ENCODE measurements at regions not wholly inside any gene's neighbourhood (a gene's known extent, or its start where the extent isn't known, plus 50 kb on each side); places are given as distances from the start of the nearest gene placed in this dataset.

GRCh38 chr2:16077601-16078000 lies 137.3 kb downstream of the MYCN start:
- no peaks in the 10 kb centered on the region for H3K9me3 ChIP-seq (ENCODE audit: insufficient read depth, low read depth, low read length)
- no peaks in the 10 kb centered on the region for H3K27me3 ChIP-seq (ENCODE audit: insufficient read depth, low read length, poor library complexity, severe bottlenecking)
- no peak overlapping the region for H3K9ac ChIP-seq (ENCODE audit: low read depth, low read length, poor library complexity, severe bottlenecking)
- H3K4me3 ChIP-seq (ENCODE audit: low read length, poor library complexity, severe bottlenecking), result no peak overlapping the region
- no peaks in the 10 kb centered on the region for H3K9me2 ChIP-seq (replicated peaks; ENCODE audit: low read depth, low read length)
- H3F3A ChIP-seq (ENCODE audit: low read depth), result no peaks in the 10 kb centered on the region
- no peaks in the 10 kb centered on the region for H3K79me2 ChIP-seq (ENCODE audit: insufficient read depth, low read length)
- H4K20me1 ChIP-seq (ENCODE audit: insufficient read depth, low read length, poor library complexity, severe bottlenecking), result no peaks in the 10 kb centered on the region
- TF ChIP-seq CTCF (conservative IDR thresholded peaks at IDR 0.05; ENCODE audit: low read length), result no peak
- no peak for TF ChIP-seq EZH2phosphoT487 (IDR thresholded peaks at IDR 0.05; ENCODE audit: borderline replicate concordance)
- H3K4me1 ChIP-seq (ENCODE audit: insufficient read depth, low read length, poor library complexity, severe bottlenecking), result no peaks in the 10 kb centered on the region
- no peaks in the 10 kb centered on the region for H3K36me3 ChIP-seq (ENCODE audit: insufficient read depth, low read length)
- H2AFZ ChIP-seq (ENCODE audit: low read length), result no peak overlapping the region
- no peak overlapping the region for H3K4me2 ChIP-seq (ENCODE audit: low read depth, low read length, poor library complexity, severe bottlenecking)

DNA sequence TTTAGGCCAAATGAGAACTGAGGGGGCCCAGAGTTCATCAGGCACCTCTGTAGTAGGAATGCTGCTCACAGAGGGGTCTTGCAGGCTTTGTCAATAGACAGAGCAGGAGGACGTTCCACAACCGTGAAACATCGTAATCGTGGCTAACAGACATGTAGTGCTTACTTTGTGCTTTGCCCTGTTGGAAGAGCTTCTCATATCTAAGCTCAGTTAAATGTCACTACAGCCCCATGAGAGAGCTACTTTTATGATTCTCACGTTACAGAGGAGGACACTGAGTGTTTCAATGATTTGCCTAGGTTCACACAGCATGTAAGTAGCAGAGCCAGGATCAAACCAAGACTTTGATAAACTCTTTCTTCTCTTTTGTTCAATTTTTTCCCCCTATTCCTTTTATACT lies 136.6 kb downstream of the MYCN start:
- Histone ChIP-seq H3K36me3 (ENCODE audit: insufficient read depth, low read length) (no peaks in the 10 kb centered on the region), H3K79me2 (ENCODE audit: insufficient read depth, low read length) (no peaks in the 10 kb centered on the region), H3K4me3 (ENCODE audit: low read length, poor library complexity, severe bottlenecking) (no peak overlapping the region), H4K20me1 (ENCODE audit: insufficient read depth, low read length, poor library complexity, severe bottlenecking) (no peaks in the 10 kb centered on the region), H3K4me2 (ENCODE audit: low read depth, low read length, poor library complexity, severe bottlenecking) (no peak overlapping the region), H3K9ac (ENCODE audit: low read depth, low read length, poor library complexity, severe bottlenecking) (no peak overlapping the region), H3K9me2 (replicated peaks; ENCODE audit: low read depth, low read length) (no peaks in the 10 kb centered on the region), H3K27me3 (ENCODE audit: insufficient read depth, low read length, poor library complexity, severe bottlenecking) (no peaks in the 10 kb centered on the region), H2AFZ (ENCODE audit: low read length) (no peak overlapping the region), H3F3A (ENCODE audit: low read depth) (no peaks in the 10 kb centered on the region), H3K9me3 (ENCODE audit: insufficient read depth, low read depth, low read length) (no peaks in the 10 kb centered on the region), H3K4me1 (ENCODE audit: insufficient read depth, low read length, poor library complexity, severe bottlenecking) (no peaks in the 10 kb centered on the region)
- TF ChIP-seq EZH2phosphoT487 (IDR thresholded peaks at IDR 0.05; ENCODE audit: borderline replicate concordance) (no peak), CTCF (conservative IDR thresholded peaks at IDR 0.05; ENCODE audit: low read length) (no peak)

DNA sequence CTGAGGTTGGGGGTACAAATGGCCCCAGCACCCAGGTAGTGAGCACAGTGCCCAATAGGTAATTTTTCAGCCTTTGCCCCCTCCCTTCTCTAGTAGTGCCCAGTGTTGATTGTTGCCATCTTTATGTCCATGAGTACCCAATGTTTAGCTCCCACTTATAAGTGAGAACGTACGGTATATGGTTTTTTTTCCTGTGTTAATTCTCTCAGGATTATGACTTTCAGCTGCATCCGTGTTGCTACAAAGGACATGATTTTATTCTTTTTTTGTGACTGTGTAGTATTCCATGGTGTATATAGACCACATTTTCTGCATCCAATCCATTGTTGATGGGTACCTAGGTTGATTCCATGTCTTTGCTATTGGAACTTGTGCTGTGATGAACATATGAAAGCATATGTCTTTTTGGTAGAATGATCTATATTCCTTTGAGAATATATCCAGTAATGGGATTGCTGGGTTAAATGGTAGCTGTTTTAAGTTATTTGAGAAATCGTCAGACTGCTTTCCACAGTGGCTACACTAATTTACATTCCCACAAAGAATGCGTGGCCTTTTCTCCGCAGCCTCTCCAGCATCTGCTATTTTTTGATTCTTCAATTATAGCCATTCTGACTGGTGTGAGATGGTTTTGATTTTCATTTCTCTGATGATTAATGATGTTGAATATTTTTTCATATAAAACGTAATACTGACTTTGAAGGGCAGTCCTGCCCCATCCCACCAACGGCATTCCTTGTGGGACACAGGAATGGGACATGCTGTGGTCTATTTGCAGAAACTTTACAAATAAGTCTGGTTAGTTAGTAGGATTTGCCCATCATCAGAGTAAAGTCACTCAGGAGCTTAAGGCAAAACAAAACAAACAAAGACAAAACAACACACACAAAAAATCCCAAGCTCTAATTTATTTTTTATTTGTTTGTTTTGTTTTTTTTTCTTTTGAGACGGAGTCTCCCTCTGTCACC lies 135.0 kb downstream of the MYCN start:
- Histone ChIP-seq H3K9me3 (ENCODE audit: insufficient read depth, low read depth, low read length) (no peaks in the 10 kb centered on the region), H3F3A (ENCODE audit: low read depth) (no peaks in the 10 kb centered on the region), H3K27me3 (ENCODE audit: insufficient read depth, low read length, poor library complexity, severe bottlenecking) (no peaks in the 10 kb centered on the region), H3K4me1 (ENCODE audit: insufficient read depth, low read length, poor library complexity, severe bottlenecking) (no peaks in the 10 kb centered on the region), H2AFZ (ENCODE audit: low read length) (no peak overlapping the region), H3K9ac (ENCODE audit: low read depth, low read length, poor library complexity, severe bottlenecking) (no peak overlapping the region), H3K9me2 (replicated peaks; ENCODE audit: low read depth, low read length) (no peaks in the 10 kb centered on the region), H3K4me3 (ENCODE audit: low read length, poor library complexity, severe bottlenecking) (no peak overlapping the region), H4K20me1 (ENCODE audit: insufficient read depth, low read length, poor library complexity, severe bottlenecking) (no peaks in the 10 kb centered on the region), H3K4me2 (ENCODE audit: low read depth, low read length, poor library complexity, severe bottlenecking) (no peak overlapping the region), H3K79me2 (ENCODE audit: insufficient read depth, low read length) (no peaks in the 10 kb centered on the region), H3K36me3 (ENCODE audit: insufficient read depth, low read length) (no peaks in the 10 kb centered on the region)
- no peak for TF ChIP-seq CTCF (conservative IDR thresholded peaks at IDR 0.05; ENCODE audit: low read length)
- TF ChIP-seq EZH2phosphoT487 (IDR thresholded peaks at IDR 0.05; ENCODE audit: borderline replicate concordance), result no peak
